ENCODE measurements at regions not wholly inside any gene's neighbourhood (a gene's known extent, or its start where the extent isn't known, plus 50 kb on each side); places are given as distances from the start of the nearest gene placed in this dataset.
"Not testable (repeated sequence)": the region's sequence is repeated elsewhere in the genome, so short reads cannot be mapped to it uniquely, and the experiment has no call there.

DNA sequence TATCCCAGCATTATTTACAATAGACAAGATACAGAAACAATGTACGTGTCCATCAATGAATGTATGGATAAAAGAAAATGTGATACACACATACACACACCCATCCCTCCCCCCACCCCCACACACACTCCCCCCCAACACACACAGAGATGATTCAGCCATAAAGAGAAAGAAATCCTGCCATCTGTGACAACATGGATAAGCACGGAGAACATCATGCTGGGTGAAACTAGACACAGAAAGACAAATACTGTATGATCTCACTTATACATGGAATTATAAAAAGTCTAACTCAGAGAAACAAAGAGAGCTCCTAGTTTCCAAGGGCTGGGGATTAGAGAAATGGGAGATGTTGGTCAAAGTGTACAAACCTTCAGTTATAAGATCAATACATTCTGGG, 104.8 kb upstream of the LY86 start:
- no peak for DNase-seq

- no peak for DNase-seq
Observed at GRCh38 chr6:6484681-6485080, 103.8 kb upstream of the LY86 start.

- no peak for DNase-seq
Observed at GRCh38 chr6:6486595-6486994, 101.9 kb upstream of the LY86 start.

DNA sequence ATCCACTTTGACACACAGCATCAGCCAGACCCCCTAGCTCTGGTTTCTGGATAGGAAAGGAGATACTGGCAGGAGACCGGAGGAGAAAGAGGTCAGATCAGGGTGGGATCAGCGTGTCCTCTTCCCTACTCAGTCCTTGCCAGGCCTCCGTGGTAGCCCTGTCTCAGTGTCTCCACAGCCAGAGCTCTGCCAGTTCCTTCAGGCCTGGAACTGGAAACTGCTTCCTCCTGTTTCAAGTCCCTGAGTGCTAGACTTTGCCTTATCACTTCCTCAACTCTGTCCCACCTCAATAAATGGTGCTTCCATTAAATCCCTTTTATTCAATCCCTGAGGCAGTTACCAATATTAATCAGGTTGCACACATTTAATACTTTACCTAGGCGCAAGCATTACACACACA, 96.8 kb upstream of the LY86 start:
- no peak for DNase-seq

DNA sequence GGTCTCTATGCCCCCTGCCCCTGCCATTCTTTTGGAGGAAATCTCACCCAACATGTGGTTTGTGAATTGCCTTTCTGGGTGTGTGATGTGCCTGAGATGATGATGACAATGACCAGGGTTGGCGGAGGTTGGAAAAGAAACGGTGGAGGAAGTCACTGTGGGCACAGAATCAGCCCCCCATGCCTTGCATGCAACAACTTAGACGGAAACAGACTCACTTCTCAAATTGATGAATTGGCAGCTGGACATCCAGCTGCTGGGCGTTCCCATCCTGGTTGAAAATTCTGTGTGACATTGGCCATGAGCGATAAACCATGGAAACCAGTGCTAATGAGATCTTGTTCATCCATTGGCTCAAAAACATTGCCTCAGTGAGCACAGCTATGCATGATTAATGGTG, 95.8 kb upstream of the LY86 start:
- no peak for DNase-seq

- DNase-seq, result not testable (repeated sequence)
Observed at GRCh38 chr6:6494139-6494538, 94.4 kb upstream of the LY86 start.

DNA sequence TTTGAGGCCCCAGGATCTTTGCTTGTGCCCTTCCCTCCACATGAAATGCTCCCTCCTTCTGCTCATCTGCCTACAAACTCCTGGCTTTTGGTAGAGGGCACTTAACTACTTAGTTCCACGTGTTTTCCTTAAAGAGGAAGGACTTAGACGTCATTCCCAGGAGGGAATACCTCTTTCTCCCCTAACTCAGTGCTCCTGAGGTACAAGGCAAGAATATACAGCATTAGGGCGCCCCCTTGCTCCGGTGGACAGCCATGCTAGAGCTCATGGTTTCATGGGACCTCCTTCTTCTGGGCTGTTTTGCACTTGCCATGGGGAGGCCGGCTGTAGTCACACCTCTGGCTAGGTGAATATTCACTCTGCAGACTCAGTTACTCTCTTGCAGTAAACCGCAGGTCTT, 93.8 kb upstream of the LY86 start:
- DNase-seq, result no peak

DNA sequence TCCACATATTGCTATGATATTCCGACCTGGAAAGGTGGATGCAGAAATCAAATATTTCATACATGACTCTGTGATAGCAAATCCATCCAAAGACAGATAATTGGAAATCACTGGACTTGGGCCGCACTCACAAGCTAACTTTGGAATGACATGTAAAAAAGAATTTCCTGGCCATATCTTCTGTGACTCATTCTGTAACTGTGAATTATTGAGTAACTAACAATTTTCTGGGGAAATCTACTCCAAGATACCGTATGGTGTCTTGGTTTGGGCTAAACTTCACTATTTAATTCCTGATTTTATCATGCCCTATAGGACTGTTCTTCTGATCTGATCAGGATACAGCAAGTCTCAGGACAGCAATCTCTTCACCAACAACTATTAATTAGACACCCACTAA, 92.7 kb upstream of the LY86 start:
- no peak for DNase-seq

- no peak for DNase-seq
Observed at GRCh38 chr6:6497541-6497940, 91.0 kb upstream of the LY86 start.

DNA sequence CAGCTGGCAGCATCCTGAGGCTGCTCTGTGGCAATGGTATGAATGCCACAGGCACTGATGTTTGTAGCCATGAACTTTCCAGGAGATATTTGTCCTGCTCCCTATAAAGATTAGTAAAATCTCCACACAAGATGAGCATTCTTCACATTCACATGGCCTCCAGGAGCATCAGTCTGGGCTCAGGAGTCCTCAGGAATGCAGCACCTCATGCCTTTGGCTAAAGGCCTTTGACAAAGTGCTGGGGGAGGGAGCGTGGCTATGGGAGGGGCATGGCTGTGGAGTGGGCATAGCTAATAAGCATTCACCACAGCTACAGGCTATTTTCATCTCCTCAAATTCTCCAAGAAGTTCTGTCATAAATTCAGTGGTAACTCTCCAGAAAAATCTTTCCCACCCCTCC, 90.5 kb upstream of the LY86 start:
- DNase-seq, result no peak

DNA sequence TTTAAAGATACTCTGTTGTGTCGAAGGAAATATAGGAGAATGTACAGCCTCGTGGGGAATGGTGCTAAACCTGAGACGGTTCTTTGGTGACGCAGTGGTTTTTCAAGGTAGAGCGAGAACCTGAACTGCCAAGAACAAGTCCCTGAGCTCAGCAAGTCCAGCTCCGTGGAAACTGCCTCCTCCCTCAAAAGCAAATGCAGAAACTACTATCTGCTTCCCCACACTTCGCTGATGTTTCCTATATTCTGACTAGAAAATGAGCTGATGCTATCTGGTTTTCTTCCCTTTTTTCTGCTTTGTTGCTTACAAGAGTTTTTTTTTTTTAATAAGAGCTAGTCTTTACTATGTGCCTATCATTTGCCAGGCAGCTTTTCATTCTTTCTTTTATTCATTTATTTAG, 85.3 kb upstream of the LY86 start:
- DNase-seq, result no peak

- no peak for DNase-seq
Observed at GRCh38 chr6:6505111-6505510, 83.4 kb upstream of the LY86 start.

DNA sequence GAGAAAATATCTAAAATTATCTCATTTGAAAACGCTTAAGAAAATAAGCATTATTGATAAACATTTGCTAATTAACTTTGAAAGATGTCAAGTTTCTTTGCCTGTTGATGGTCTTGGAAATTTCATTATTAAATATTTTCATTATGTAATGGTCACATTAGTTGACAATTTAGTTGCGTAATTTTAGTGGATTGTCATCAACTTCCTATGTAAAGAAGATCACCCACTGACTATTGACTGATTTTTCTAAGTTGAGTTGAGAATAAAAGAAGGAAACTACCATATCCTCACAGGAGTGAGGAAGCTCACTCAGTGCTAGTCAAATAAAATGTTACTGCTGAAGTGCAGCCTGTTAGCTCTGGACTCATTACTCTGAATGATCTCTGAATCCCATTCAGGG, 79.9 kb upstream of the LY86 start:
- no peak for DNase-seq

- DNase-seq, result no peak
Observed at GRCh38 chr6:6509284-6509683, 79.2 kb upstream of the LY86 start.

GRCh38 chr6:6512711-6513110, 75.8 kb upstream of the LY86 start:
- DNase-seq, result no peak

DNA sequence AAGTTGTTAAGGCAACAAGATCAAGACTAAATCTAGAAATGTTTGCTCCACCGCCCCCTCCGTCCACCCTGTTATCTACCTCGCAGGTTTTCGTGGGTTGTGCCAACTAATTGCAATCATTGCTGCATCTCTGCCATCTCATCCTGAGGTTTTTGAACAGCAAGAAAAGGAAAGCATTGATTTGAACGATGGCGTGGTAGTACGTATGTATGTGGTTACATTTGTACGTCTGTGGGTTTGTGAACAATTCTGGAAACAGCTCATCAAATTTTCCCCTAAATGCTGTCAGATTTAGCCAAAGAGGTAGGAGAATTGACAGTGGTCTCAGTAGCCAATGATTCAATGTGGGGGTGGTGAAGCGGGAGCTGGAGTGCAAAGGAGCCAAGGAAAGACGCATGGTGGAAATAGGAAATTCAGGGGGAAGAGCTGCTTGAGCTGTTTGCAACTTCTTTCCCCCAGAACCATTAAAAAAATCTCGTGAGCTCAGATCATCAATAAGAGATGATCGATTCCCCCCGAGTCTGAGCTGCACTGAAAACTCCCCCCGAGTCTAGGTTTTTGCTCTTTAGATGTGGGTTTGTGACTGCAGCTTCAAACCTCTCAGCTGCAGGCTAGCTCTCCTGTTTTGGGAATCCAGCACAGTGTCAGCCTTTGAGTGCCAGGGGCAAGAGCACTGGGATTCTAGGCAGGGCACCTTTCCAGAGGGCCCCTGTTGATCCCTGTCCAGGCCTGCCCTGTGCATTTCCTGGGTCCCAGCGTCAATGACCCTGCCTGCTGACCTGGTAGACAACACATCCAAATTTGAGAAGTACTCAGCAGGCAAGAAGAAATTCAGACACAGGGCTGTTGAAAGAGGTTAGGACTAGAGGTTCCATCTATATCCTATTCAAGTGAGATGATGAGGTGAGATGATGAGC, 72.6 kb upstream of the LY86 start:
- no peak for DNase-seq

- DNase-seq, result no peak
Observed at GRCh38 chr6:6516666-6517458, 71.7 kb upstream of the LY86 start.

DNA sequence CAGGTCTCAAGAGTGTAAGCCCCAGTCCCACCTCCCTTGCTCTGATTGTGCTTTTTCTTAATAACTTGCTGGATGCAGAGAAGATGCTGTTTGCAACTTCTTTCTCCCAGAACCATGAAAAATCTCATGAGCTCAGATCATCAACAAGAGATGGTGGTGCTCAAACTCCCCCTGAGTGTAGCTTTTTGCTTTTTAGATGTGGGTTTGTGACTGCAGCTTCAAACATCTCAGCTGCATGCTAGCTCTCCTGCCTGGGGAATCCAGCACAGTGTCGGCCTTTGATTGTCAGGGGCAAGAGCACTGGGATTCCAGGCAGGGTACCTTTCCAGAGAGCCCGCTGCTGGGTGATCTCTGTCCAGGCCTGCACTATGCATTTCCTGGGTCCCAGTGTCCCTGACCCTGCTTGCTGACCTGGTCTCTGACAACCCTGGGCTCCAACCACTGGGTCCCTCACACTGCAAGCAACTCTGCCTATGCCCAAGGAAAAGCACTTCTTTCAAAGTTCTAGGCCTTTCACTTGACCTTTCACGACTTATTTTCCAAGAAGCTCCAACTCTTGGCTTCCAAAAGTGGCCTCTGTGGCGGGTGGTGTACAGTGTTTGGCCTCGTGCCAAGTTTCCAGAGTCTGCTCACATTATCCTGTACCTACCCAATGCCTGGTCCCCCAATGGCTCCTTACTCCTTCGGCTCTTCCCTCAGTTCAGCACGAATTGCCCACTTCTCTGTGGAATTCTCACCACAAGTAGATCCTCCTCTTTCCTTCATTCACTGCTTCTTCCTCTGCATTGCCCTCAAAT, 69.7 kb upstream of the LY86 start:
- no peak for DNase-seq

- no peak for DNase-seq
Observed at GRCh38 chr6:6521961-6522482, 66.5 kb upstream of the LY86 start.

- no peak for DNase-seq
Observed at GRCh38 chr6:6522709-6523108, 65.8 kb upstream of the LY86 start.

GRCh38 chr6:6524951-6525350, 63.6 kb upstream of the LY86 start:
- no peak for DNase-seq

- no peak for DNase-seq
Observed at GRCh38 chr6:6525933-6526332, 62.6 kb upstream of the LY86 start.

DNA sequence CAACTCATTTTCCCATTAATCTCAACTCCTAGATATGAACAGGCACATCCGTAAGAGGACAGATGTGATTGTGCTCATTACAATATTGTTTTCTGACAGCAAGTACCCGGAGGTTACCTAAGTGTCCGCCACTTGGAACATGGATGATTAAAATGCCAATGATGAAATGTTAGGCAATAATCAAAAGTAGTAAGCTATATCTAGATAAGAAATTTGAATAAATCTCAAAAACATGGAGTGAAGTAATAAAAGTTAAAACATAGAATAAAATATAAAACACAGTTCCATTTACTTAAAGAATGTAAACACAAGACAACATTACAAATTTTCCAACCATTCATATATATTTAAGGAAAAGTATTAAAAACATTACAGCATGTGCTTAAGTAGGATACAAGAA, 59.2 kb upstream of the LY86 start:
- DNase-seq, result no peak
